Stimulated activated CD4-positive, alpha-beta T cell treated with anti-CD3 and anti-CD28 coated beads, Interleukin-12 subunit alpha, Interleukin-12 subunit beta, amount 100 ng/mL, for 4 hours (primary cell): ENCODE measurements at regions not wholly inside any gene's neighbourhood (a gene's known extent, or its start where the extent isn't known, plus 50 kb on each side); places are given as distances from the start of the nearest gene placed in this dataset.
"Not testable (repeated sequence)": the region's sequence is repeated elsewhere in the genome, so short reads cannot be mapped to it uniquely, and the experiment has no call there.

ENCODE experiments used
- DNase-seq: peaks from one replicate; pipeline ENCODE4 v3.0.0-alpha.2; 2020

DNA sequence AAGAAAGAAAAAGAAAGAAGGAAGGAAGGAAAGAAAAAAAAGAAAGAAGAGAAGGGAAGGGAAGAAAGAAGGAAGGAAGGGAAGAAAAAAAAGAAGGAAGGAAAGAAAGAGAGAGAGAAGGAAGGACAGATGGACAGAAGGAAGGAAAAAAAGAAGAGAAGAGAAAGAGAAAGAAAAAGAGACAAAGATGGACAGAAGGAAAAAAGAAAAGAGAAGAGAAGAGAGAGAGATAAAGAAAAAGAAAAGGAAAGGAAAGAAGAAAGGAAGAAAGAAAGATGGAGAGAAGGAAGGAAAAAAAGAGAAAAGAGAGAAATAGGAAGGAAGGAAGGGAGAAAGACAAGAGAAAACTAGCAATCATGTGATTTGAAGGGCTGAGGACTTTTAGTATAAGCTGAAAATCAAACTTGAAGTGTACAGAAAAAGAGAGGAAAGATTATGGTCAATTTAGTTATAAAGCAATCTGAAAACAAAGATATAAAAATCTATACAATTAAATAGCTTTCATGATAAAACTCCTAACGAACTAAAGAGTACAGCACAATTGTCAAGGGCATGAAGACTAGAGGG is 115.3 kb downstream of the LTN1 start:
- no peak for DNase-seq

DNA sequence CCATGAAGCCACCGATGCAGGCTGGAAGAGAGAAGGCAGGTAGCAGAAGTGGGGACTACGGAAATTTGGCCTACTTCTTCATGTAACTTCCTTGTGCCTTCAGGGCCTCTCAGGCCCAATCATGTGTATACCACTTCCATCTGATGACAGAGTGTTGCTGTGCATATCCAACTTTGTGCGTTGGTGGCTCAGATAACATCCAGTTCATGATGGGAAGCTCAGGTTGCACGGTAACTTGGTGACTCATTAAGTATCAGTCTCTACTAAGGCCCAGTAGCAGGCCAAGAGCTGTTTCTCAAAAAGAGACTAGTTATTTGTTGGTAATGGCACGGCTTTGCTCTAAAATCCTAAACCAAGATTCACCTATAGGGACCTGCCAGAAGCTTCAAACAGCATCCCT is 117.6 kb downstream of the LTN1 start:
- DNase-seq, result no peak

DNA sequence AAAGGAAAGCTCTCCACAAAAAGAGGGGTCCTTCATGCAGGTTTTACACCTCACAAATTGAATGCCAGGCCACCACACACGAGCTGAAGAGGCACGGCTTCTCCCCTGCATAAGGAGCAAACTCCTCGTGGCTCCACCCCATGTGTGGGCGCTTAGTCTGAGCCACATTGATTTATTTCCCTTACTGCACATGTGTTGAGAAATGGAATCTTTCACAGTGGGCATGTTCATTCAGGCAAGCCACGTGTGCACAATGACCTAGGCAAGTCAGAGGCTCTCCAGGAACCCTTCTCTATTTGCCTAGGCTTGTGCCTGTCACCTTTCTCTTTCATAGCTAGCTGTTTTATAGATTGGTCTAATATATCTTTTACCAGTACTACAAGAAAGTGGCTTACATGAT is 120.5 kb downstream of the LTN1 start:
- no peak for DNase-seq

DNA sequence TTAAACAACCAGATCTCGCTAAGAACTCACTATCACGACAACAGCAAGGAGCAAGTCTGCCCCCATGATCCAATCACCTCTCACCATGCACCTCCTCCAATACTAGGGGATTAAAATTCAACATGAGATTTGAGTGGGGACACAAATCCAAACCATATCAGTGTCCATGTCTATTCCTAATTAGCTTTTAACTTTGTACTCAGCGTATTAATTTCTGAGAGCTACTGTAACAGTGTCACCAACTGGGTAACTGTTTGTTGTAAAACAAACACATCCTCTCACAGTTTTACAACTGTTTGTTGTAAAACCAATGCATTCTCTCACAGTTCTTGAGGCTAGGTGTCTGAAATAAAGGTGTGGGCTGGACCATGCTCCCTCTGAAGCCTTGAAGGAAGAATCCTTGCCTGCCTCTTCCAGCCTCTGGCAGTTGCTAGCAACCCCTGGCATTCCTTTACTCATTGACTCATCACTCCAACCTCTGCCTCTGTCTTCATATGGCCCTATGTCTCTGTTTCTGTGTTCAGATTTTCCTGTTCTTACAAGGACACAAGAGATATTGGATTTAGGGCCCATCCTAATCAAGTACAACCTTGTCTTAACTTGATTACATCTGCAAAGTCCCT is 121.2 kb downstream of the LTN1 start:
- DNase-seq, result no peak

DNA sequence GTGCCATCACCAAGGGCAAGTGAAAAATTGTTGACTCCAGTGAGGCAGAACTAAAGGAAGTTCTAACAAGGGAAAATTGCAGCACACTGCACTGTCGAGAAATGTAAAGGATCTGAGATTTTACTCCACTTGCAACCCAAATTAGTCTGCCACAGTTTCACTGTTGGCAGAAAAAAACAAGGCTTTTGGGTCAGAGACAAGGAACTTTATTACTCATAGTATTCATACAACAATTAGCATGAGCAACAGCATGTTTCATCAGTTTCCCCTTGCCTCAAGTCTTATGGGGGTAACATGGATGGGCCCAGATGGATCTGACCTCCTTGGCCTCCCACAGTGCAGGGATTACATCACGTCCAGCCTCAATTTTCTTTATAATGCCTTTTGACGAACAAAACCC is 125.3 kb downstream of the LTN1 start:
- DNase-seq, result no peak

DNA sequence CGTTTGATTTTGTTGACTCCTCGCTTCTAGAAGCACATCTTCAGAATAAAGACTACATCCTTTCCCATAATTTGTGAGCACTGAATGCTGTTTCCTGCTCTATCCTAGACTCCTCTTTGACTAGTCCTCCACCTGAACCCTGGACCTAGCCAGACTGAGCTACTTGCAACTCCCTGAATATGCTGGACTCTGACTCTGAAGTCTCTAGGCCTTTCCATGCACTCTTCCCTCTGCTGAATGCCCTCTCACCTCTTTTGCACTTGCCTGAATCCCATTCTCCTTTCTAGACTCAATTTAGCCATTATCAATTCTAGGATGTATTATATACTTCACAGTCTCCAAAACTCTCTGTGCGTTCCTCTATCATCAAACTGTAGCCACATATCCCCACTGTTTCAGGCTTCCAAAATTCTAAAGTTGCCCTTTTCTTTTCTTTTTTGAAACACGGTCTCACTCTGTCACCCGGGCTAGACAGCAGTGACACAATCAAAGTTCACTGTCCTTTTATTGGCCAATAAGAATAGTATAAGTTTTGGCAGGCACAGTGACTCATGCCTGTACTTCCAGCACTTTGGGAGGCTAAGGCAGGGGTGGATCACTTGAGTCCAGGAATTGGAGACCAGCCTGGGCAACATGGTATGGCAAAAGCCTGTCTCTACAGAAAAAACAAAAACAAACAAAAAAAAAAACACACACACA is 127.0 kb downstream of the LTN1 start:
- no peak for DNase-seq

DNA sequence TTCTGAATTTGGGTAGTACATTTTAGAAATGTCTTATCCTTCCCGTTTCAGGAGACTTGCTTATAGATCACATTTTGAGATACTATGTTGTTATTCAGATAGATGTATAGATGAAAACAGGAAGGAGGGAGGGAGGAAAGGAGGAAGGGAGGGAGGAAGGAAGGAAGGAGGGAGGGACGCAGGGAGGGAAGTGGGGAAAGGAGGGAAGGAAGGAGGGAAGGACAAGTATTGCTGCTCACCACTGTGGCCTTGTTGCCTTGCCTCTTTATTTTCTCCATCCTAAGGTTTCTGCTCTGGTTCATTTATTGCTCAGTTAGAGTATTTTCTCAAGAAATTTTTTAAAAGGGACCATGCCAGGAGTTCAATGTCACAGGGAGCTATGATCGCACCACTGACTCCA is 134.3 kb downstream of the LTN1 start:
- DNase-seq, result no peak

DNA sequence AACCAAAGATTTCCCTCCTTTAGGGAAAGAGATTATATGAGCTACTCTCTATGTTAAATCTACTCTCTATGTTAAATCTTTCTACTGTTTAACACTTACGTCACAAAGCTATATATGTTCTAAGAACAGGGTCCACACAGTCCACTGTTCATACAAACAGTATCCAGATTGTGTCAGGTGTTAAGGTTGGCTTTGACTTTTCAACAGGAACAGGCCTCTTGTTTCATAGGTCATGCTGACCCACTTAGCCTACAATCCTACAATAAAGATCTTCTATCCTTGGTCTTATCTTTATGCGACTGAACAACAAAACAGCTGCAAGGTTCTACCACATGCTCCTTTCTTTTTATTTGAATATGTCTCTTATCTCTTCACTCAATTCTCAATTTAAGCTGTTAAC is 134.9 kb downstream of the LTN1 start:
- DNase-seq, result no peak

DNA sequence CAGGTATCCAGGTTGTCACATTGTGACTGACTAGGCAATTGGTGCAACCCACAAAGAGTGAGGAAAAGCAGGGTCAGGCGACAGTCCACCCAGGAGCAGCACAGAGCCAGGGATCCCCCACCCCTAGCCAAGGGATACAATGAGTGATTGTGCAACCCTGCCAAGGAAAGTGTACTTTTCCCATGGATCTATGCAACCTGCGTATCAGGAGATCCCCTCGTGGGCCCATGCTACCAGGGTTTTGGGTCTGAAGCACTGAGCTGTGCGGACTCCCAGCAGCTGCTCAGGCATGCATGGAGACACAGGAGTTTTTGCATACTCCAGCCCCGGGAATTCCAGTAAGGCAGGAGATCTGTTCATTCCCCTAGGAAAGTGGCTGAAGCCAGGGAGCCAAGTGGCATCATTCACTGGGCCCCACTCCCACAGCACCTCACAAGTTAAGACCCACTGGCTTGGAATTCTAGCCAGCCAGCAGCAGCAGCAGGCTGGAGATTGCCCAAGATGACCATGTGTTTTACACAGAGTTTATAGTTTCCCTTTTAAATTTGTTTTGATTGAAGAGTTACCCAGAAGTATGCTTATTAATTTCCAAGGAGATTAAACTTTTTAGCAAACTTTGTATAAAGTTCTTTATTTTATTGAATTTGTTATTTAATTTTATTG is 136.0 kb downstream of the LTN1 start:
- DNase-seq, result no peak

DNA sequence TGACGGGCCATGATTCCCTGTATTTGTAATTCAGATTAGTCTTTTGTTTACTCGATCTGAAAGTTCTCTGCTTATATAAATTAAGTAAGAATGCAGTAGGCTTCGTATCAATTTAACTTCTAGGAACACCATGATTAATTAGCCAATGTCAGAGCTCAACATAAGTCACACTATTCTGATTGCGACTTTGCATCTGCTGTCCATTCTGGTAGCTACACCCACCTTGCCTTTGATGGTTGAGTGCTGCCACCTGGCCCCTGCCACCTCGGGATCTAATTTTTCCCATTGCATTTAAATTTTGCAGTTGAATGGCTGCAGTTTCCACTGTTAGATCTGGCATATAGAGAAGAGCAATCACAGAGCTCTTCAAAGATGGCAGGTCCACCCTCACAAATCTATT is 140.0 kb downstream of the LTN1 start:
- no peak for DNase-seq

DNA sequence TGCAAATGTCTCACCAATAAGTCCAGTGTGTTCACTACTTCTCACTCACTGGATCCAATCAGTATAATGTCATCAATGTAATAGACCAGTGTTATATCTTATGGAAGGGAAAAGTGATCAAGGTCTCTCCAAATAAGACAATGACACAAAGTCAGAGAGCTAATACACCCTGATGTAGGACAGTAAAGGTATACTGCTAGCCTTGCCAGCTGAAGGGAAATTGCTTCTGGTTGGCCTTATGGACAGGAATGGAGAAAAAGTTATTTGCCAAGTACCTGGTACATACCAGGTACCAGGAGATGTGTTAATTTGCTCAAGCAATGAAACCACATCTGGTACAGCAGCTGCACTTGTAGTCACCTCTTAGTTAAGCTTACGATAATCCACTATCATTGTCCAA is 141.0 kb downstream of the LTN1 start:
- DNase-seq, result no peak

DNA sequence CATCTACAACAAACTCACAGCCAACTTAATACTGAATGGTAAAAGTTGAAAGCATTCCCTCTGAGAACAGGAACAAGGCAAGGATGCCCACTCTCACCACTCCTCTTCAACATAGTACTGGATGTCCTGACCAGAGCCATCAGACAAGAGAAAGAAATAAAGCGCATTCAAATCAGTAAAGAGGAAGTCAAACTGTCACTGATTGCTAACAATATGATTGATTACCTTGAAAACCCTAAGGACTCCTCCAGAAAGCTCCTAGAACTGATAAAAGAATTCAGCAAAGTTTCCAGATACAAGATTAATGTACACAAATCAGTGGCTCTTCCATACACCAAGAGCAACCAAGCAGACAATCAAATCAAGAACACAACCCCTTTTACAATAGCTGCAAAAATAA is 153.4 kb downstream of the LTN1 start:
- DNase-seq, result not testable (repeated sequence)

DNA sequence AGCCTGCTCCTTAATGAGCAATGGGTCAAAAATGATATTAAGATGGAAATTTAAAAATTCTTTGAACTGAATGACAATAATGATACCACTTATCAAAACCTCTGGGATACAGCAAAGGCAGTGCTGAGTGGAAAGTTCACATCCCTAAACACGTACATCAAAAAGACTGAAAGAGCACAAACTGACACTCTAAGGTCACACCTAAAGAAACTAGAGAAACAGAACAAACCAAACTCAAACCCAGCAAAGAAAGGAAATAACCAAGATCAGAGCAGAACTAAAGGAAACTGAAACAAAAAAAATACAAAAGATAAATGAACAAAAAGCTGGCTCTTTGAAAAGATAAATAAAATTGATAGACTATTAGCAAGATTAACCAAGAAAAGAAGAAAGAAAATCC is 155.3 kb downstream of the LTN1 start:
- not testable (repeated sequence) for DNase-seq

DNA sequence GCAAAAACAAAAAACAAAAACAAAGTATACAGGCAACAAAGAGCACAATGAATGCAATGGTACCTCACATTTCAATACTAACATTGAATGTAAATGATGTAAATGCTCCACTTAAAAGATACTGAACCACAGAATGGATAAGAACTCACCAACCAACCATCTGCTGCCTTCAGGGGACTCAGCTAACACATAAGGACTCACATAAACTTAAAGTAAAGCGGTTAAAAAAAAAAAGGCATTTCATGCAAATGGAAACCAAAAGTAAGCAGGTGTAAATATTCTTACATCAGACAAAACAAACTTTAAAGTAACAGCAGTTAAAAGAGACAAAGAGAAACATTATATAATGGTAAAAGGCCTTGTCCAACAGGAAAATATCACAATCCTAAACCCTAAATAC is 156.1 kb downstream of the LTN1 start:
- not testable (repeated sequence) for DNase-seq

DNA sequence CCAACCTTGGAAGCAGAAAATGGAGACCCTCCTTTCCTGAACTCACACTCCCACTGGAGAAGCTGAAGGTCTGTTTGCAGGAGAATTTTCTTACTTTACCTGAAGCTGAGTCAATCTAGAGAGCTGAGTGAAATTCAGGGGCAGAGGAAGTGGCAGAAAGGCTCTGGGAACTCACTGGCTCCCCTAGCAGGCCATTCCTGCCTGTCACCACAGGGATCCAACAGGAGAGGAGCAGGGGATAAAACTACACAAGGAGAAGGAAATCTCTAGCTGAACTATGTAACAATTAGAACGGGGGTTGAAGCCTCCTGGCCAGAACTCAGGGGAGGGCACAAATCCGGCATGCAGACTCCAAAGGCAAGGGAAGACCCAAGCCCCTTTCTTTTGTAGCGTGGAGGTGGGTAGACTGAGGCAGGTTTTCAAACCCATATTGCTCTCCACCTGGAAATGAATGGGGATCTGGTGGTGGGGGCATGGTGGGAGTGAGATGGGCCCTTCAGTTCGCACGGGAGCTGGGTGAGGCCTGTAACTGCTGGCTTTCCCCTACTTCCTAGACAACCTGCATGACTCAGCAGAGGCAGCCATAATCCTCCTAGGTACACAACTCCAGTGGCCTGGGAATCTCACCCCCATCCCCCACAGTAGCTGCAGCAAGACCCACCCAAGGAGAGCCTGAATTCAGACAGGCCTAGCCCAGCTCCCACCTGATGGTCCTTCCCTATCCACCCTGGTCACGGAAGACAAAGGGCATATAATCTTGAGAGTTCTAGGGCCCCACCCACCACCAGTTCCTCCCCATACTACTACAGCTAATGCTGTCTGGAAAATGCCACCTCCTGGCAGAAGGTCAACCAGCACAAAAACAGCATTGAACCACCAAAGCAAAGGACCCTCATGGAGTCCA is 158.1 kb downstream of the LTN1 start:
- DNase-seq, result no peak

DNA sequence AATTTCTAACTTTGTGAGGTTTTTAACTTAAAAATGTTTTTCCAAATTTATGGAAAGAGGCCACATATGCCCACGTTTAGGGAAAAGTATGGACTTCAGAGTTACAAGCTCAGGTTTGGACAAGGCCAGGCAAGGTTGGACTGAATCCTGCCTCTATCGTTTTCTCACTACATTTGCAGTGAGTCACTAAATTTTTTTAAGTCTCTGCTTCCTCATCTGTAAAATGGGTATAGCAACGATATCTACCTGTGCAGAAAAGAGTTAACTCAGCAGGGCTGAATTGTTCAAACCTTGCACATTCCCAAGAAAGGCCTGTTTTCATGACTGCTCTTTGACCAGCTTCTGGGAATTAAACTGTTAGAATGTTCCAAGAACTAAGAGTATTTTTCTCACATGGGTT is 159.1 kb downstream of the LTN1 start:
- no peak for DNase-seq

DNA sequence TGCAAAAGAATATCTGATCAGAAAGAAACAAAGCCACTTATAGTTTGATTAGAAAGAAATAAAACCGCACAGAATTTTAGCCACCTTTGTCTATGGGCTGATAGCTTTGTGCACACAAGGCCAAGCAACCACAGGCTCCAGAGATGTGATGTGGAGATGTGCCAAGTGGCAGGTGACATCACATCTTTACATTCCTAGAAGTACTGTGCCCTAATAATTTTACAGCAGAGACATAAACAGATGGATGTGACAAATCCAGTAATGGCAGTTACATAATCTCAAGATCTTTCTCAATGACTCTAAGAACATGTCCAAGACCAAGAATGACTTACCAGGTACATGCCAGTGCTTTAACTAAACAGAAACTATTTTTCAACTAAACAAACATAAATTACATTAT is 159.5 kb downstream of the LTN1 start:
- DNase-seq, result no peak

DNA sequence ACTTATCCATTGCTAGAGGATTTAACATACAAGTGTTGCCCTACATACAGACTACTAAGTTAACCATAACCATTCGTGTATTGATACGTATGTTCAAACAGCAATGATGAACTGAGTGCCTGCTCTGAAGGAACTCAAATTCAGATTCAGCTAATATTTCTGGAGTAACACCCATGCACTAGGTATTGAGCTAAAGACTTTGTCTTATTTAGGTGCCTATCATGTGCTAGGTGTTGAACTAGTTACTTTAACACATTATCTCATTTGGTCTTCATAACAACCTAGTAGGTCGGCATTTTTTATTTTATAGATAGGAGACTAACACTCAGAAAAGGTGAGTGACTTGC is 160.0 kb downstream of the LTN1 start:
- DNase-seq, result no peak

DNA sequence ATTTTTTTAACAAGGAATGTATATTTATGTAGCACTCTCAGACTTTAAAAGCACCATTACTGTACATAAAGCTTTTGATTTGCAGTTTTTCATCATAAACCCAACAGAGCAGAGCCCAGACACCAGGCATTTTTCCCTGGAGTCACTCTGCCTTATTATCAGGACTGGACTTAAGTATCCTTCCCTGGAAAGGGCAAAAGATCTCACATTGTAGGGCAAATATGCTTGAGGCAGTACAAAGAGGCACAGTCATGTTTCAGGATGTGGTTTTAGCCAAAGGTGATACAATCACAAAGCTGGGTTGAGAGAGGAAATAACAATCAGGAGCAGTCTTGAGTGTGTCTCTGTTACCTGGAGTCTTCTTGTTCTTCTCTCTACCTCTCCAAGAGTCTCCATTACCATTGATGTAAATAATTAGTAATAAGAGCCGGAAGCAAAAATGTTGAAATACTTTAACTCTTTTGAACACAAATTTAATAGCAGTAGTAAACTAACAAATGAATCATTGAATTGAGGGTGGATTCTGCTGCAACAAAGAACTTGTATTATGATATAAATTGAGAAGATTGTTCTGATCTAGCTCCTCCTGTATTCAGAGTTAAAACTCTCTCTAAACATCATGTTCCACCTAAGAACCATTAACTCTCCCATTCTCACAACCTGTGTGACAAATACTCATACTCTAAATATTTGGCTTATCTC is 160.5 kb downstream of the LTN1 start:
- DNase-seq, result no peak

DNA sequence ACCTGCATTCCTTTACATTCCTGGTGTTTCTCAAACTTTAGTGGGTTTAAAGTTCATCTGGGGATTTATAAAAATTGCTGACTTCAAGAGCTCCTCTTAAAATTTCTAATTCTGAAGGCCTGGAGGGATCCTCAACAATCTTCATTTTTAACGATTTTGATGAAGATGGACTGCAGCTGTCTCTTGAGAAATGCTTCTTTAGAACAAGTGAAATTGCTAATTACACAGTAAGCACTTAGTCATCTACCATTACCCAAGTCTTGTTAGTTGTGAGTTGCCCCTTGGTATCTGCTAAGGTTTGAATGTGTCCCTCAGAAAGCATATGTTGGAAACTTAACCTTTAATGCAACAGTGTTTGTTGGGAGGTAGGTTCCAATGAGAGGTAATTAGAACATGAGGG is 163.7 kb downstream of the LTN1 start:
- no peak for DNase-seq

DNA sequence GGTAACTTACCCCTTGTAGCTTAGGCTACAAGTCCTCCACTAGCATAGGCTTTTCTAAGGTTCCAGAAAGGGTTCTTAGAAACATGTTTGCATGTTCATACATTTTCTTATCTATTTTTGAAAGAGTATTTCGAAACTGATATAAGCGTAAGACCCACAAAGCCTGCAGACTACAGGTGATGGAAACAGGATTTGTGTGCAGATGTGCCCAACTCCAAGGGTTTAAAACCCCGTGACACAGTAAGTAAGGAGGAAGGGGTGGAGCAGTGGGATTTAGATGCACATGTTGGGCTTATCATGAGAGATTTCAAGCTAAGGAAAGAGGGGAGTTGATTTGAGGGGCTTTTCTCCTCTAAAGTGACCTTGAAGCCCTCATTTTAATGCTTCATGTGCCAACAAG is 164.7 kb downstream of the LTN1 start:
- no peak for DNase-seq

DNA sequence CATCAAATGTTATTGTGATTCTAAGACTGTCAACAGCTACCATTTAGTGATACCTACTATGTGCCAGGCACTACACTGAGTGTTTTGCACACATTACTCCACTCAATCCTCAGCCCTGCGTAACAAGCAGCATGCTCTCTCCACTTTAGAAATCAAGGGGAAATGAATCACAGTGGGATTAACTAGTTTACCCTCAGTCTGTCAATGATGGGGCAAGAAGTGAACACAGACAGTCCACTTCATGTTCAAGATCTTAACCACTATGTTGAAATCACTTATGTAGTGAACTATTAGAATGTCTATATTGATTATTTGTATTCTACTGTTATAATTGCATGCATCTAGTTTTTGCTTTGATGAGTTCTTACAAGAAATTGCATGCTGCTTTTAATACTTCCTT is 165.3 kb downstream of the LTN1 start:
- DNase-seq, result no peak

DNA sequence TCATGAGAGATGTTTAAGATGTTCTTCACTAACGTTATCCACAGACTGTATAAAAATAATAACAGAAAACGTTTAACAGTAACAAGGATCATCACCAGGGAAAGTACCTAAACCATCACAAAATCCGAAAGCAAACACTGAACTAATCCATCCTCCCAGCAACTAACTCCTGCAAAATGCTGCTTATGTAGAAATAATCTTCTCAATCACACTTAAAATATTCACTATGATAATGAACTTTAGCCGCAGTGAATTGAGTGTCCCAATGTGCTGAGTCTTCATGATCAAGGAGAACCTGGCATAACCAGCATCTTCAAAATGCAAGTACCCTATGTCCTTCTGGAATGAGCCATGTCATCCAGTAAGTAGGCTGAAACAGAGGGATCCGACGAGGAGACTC is 166.1 kb downstream of the LTN1 start:
- DNase-seq, result no peak
